ENCODE measurements at regions not wholly inside any gene's neighbourhood (a gene's known extent, or its start where the extent isn't known, plus 50 kb on each side); places are given as distances from the start of the nearest gene placed in this dataset.
"Not testable (repeated sequence)": the region's sequence is repeated elsewhere in the genome, so short reads cannot be mapped to it uniquely, and the experiment has no call there.

DNA sequence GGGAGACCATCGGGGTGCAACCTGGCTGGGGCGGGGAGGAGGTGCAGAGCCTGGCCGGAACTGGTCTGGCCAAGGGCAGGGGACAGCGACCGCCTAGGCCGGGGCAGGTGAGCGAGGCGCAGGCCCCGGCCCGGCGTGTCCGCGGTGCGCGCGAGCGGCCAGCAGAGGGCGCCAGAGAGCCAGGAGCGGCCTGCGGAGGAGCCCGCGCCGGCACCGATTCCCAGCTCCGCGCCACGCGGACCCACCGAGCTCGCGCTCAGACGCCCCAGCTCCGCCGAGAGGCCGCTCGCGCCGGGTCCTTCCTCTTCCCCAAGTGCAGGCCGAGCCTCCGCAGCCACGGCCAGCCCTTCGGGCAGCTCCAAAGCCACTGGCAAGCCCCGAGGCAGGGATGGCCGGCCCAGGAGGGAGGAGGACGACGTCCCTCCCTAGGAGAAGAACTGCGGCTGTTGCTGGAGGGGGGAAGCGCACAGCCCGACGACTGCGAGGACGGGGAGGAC, 128.9 kb upstream of the HMX1 start:
- H3K4me3 Mint-ChIP-seq: not testable (repeated sequence)

DNA sequence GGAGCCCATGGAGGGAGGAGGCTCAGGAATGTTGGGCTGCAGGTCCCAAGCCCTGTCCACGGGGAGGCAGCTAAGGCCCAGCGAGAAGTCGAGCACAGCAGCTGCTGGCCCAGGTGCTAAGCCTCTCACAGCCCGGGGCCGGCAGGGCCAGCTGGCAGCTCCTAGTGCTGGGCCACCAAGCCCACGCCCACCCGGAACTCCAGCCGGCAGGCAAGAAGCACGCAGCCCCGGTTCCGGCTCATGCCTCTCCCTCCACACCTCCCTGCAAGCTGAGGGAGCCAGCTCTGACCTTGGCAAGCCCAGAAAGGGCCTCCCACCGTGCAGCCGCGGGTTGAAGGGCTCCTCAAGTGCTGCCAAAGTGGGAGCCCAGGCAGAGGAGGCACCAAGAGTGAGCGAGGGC, 121.3 kb upstream of the HMX1 start:
- H3K4me3 Mint-ChIP-seq; H3K27me3 Mint-ChIP-seq (ENCODE audit: low read depth); ATAC-seq; H3K4me1 Mint-ChIP-seq (ENCODE audit: low read depth); H3K9me3 Mint-ChIP-seq; DNase-seq; H3K36me3 Mint-ChIP-seq (ENCODE audit: insufficient read depth): not testable (repeated sequence)

More for the DNA sequence above, 128.9 kb upstream of the HMX1 start:
- peak; percentile 41 to 53 for ATAC-seq
- not testable (repeated sequence) for H3K36me3 Mint-ChIP-seq (ENCODE audit: insufficient read depth); H3K4me1 Mint-ChIP-seq (ENCODE audit: low read depth); H3K9me3 Mint-ChIP-seq
- peak; percentile 42 for DNase-seq
- H3K27me3 Mint-ChIP-seq (ENCODE audit: low read depth): peaks cover 26% of the 10 kb centered on the region

DNA sequence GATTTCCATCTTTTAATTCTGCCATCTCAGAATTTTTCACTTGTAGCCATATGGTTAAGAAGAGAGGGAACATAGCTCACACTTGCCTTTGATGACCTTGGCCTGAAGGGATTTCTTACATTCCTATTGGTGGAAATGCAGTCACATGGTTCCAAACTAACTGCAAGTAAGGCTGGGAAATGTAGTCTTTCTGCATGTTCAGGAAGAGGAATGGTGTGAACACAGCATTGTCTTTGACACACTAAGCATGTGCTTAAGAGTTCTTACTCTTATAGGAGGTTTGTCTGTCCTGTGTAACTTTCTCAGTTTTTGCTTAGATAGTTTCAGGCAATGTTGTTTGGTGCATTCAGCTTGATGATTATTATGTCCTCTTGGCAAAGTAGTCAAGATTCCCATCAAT, 119.8 kb upstream of the HMX1 start:
- not testable (repeated sequence) for H3K9me3 Mint-ChIP-seq; H3K4me3 Mint-ChIP-seq; ATAC-seq; H3K27me3 Mint-ChIP-seq (ENCODE audit: low read depth); DNase-seq; H3K36me3 Mint-ChIP-seq (ENCODE audit: insufficient read depth); H3K4me1 Mint-ChIP-seq (ENCODE audit: low read depth)

DNA sequence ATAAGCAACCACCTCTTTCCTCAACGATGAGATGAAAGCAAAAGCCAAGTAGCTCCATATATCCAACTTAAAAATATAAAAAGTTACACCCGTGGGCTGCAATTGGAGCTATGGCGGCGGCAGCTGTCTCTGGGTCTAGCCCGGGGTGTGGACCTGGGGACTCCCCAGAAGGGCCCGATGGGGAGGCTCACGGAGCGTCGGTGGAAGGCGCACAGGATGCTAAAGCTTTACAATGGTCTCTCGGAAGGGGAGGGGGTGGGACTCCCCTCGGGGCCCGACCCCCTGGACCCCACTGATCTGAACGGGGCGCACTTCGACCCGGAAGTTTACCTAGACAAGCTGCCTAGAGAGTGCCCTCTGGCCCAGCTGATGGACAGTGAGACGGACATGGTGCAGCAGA, 118.7 kb upstream of the HMX1 start:
- not testable (repeated sequence) for DNase-seq; ATAC-seq; H3K4me3 Mint-ChIP-seq; H3K27me3 Mint-ChIP-seq (ENCODE audit: low read depth); H3K36me3 Mint-ChIP-seq (ENCODE audit: insufficient read depth); H3K4me1 Mint-ChIP-seq (ENCODE audit: low read depth)
- H3K9me3 Mint-ChIP-seq: peaks cover 10% of the 10 kb centered on the region

DNA sequence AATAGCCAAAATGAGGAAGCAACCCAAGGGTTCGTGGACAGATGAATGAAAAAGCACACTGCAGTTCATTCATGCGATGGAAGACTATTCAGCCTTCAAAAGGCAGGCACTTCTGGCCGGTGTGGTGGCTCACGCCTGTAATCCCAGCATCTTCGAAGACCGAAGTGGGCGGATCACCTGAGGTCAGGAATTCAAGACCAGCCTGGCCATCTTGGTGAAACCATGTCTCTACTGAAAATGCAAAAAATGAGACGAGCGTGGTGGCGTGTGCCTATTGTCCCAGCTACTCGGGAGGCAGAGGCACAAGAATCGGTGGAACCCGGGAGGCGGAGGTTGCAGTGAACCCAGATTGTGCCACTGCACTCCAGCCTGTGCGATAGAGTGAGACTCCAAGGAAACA, 114.1 kb upstream of the HMX1 start:
- ATAC-seq; H3K4me3 Mint-ChIP-seq; H3K9me3 Mint-ChIP-seq; DNase-seq; H3K4me1 Mint-ChIP-seq (ENCODE audit: low read depth); H3K27me3 Mint-ChIP-seq (ENCODE audit: low read depth); H3K36me3 Mint-ChIP-seq (ENCODE audit: insufficient read depth): not testable (repeated sequence)

DNA sequence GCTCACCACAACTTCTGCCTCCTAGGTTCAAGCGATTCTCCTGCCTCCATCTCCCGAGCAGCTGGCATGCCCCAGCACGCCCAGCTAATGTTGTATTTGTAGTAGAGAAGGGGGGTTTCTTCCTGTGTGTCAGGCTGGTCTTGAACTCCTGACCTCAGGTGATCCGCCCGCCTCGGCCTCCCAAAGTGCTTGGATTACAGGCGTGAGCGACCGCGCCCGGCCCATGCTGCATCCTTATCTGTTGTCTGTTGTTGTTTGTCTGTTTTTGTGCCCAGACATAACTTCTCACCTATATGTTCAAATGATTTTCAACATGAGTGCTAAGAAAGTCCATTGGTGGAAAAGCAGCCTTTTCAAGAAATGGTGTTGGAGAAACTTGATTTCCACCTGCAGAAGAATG, 113.0 kb upstream of the HMX1 start:
- H3K36me3 Mint-ChIP-seq (ENCODE audit: insufficient read depth); H3K4me1 Mint-ChIP-seq (ENCODE audit: low read depth); H3K9me3 Mint-ChIP-seq; ATAC-seq; H3K27me3 Mint-ChIP-seq (ENCODE audit: low read depth); DNase-seq; H3K4me3 Mint-ChIP-seq: not testable (repeated sequence)

DNA sequence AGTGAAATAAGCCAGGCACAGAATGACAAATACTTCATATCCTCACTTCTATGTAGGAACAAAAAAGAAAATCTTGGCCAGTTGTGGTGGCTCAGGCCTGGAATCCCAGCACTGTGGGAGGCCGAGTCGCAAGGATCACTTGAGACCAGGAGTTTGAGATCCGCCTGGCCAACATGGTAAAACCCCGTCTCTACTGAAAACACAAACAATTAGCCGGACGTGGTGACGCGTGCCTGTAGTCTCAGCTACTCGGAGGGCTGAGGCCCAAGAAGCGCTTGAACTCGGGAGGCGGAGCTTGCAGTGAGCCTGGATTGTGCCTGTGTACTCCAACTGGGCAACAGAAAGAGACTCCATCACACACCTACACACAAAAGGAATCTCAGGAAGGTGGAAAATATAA, 112.3 kb upstream of the HMX1 start:
- not testable (repeated sequence) for H3K4me1 Mint-ChIP-seq (ENCODE audit: low read depth); ATAC-seq; DNase-seq; H3K27me3 Mint-ChIP-seq (ENCODE audit: low read depth); H3K36me3 Mint-ChIP-seq (ENCODE audit: insufficient read depth); H3K4me3 Mint-ChIP-seq; H3K9me3 Mint-ChIP-seq

DNA sequence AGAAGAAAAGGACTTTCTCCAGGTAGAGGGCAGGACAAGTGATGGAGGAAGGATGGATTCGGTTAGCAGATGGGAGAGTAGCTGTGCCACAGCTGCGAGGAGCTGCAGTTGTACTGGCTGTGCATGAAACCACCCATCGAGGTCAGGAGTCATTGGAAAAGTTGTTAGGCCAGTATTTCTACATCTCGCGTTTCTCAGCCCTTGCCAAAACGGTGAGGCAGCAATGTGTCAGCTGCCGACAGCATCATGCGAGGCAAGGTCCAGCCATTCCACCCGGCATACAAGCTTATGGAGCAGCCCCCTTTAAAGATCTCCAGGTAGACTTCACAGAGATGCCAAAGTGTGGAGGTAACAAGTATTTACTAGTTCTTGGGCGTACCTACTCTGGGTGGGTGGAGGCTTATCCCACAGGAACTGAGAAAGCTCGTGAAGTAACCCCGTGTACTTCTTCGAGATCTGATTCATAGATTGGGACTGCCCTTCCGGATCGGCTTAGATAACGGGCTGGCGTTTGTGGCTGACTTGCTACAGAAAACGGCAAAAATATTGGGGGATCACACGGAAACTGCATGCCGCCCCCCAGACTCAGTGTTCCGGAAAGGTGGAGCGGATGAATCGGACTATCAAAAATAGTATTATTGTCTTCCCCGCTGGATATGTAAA, 105.0 kb upstream of the HMX1 start:
- DNase-seq; H3K9me3 Mint-ChIP-seq; ATAC-seq; H3K36me3 Mint-ChIP-seq (ENCODE audit: insufficient read depth); H3K27me3 Mint-ChIP-seq (ENCODE audit: low read depth); H3K4me3 Mint-ChIP-seq; H3K4me1 Mint-ChIP-seq (ENCODE audit: low read depth): not testable (repeated sequence)

DNA sequence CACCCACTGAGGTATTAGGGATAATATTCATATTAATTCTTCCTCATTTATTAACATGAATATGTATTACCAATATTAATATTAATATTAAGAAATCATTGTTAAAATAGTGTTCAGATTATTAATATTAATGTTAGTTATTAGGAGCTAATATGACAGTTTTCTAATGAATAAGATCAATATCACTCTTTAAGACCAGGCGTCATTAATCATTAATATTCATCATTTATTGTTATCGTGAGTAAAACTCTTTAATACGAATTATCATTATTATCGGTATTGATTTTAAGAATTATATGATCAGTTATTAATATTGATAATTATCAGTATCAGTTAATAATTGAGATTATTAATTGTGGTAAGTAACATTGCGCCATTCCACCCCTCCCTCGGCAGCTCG, 101.0 kb upstream of the HMX1 start:
- H3K9me3 Mint-ChIP-seq: not testable (repeated sequence)

DNA sequence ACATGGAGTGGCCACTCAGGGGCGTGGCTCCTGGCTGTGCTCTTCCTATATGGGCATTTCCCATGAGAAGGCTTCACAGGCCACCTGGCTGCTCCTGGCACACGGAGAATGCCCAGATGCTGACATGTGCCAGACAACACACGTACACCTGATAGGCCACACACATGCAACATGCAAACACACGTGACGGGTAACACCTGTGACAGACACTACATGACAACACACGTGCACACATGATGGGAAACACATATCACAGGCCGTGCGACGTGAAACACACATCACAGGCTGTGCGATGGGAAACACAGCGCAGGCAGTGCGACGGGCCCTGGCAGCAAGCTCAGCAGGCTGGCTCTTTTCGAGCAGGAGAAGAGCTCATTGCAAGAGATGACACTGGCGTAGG, 94.3 kb upstream of the HMX1 start:
- not testable (repeated sequence) for DNase-seq; ATAC-seq; H3K4me3 Mint-ChIP-seq; H3K36me3 Mint-ChIP-seq (ENCODE audit: insufficient read depth); H3K9me3 Mint-ChIP-seq; H3K4me1 Mint-ChIP-seq (ENCODE audit: low read depth)
- H3K27me3 Mint-ChIP-seq (ENCODE audit: low read depth): peaks cover 23% of the 10 kb centered on the region

More for the DNA sequence above, 101.0 kb upstream of the HMX1 start:
- H3K36me3 Mint-ChIP-seq (ENCODE audit: insufficient read depth); H3K4me3 Mint-ChIP-seq; H3K4me1 Mint-ChIP-seq (ENCODE audit: low read depth); ATAC-seq; DNase-seq; H3K27me3 Mint-ChIP-seq (ENCODE audit: low read depth): not testable (repeated sequence)

DNA sequence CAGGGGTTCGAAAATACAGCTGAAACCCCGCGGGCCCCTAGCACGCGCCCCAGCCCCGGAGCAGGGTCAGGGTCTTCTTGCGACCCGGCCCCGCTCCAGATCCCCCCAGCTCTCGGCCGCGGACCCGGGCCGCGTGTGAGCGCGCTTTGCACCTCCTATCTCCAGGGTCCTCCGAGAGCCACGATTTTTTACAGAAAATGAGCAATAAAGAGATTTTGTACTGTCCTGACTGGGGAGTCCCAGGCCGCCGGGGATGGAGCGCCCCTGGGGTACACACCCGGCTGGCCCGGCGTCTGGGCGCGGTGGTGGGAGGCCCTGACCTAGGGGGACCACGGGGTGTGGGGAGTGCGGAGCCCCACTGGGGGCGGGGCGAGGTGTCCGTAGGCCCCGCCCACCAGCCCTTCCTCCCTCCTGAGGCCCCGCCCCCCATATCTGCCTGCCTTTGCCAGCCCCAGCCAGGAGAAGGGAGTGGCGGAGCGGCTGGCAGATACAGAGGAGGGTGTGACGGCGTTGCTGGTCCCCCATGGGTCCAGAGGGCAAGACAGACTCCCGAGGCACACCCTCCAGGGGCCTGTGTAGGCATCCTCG, 92.7 kb upstream of the HMX1 start:
- not testable (repeated sequence) for H3K36me3 Mint-ChIP-seq (ENCODE audit: insufficient read depth); ATAC-seq; DNase-seq; H3K9me3 Mint-ChIP-seq; H3K4me3 Mint-ChIP-seq; H3K4me1 Mint-ChIP-seq (ENCODE audit: low read depth)
- H3K27me3 Mint-ChIP-seq (ENCODE audit: low read depth): peaks cover 30% of the 10 kb centered on the region

DNA sequence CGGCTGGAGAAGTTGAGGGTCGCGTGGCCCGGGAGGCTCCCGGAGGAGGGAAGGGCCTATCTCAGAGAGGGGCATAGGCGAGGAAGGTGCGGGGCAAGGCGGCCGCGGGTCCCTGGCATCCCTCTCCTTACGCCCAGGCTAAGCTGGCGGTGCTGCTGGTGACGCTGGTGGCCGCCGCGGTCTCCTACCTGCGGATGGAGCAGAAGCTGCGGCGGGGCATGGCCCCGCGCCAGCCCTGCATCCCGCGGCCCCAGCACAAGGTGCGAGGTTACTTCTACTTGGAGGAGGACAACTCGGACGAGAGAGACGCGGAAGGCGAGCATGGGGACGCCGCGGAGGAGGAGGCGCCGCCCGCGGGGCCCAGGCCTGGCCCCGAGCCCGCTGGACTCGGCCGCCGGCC, 91.9 kb upstream of the HMX1 start:
- not testable (repeated sequence) for H3K9me3 Mint-ChIP-seq; H3K4me3 Mint-ChIP-seq; H3K4me1 Mint-ChIP-seq (ENCODE audit: low read depth); DNase-seq; ATAC-seq; H3K36me3 Mint-ChIP-seq (ENCODE audit: insufficient read depth)
- peaks cover 33% of the 10 kb centered on the region for H3K27me3 Mint-ChIP-seq (ENCODE audit: low read depth)

DNA sequence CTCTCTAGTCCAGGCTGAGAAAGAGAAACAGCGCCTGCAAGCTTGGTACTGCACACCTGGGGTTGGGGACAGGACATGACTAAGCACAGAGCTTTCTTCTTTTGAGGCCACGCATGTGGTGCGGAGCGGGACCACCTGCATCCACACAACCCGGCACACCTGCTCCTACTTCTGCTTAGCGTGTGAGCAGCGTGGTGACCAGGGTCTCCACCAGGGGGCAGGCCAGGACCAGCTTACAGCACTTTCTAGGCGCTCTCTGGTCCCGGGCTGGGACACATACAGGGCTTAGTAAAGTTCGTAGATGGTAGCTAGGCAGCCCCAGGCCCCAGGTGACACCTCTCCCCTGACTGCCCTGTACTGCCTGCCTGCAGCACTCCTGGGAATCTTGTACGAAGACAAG, 89.7 kb upstream of the HMX1 start:
- peaks cover 35% of the 10 kb centered on the region for H3K27me3 Mint-ChIP-seq (ENCODE audit: low read depth)
- not testable (repeated sequence) for H3K4me3 Mint-ChIP-seq; H3K9me3 Mint-ChIP-seq; DNase-seq; H3K36me3 Mint-ChIP-seq (ENCODE audit: insufficient read depth); H3K4me1 Mint-ChIP-seq (ENCODE audit: low read depth); ATAC-seq

DNA sequence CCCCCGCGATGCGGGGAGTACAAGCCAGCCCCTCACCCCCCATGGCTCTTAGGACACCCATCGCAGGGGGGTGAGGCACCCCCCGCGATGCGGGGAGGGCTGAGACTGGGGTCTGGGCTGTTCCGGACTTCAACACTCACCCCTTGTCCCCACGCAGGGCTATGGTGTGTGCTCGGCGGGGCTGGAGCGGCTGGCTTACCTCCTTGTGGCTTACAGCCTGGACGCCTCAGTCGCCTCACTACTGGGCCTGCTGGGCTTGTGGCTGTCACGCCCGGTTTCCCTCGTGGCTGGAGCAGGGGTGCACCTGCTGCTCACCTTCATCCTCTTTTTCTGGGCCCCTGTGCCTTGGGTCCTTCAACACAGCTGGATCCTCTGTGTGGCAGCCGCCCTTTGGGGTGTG, 87.8 kb upstream of the HMX1 start:
- not testable (repeated sequence) for H3K4me3 Mint-ChIP-seq; H3K36me3 Mint-ChIP-seq (ENCODE audit: insufficient read depth)
- peaks cover 30% of the 10 kb centered on the region for H3K27me3 Mint-ChIP-seq (ENCODE audit: low read depth)

DNA sequence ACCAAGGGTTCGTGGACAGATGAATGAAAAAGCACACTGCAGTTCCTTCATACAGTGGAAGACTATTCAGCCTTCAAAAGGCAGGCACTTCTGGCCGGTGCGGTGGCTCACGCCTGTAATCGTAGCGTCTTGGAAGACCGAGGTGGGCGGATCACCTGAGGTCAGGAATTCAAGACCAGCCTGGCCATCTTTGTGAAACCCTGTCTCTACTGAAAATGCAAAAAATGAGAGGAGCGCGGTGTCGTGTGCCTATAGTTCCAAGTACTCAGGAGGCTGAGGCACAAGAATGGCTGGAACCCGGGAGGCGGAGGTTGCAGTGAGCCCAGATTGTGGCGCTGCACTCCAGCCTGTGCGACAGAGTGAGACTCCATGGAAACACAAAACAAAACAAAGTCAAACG, 82.4 kb upstream of the HMX1 start:
- not testable (repeated sequence) for DNase-seq; H3K9me3 Mint-ChIP-seq; H3K27me3 Mint-ChIP-seq (ENCODE audit: low read depth); H3K4me1 Mint-ChIP-seq (ENCODE audit: low read depth); H3K36me3 Mint-ChIP-seq (ENCODE audit: insufficient read depth); H3K4me3 Mint-ChIP-seq; ATAC-seq

More for the DNA sequence above, 87.8 kb upstream of the HMX1 start:
- not testable (repeated sequence) for H3K9me3 Mint-ChIP-seq; ATAC-seq; DNase-seq; H3K4me1 Mint-ChIP-seq (ENCODE audit: low read depth)

Measured in activated T-cell treated with anti-CD3 and anti-CD28 coated beads, Interleukin-2, amount 50 U/mL, for 4 hours (primary cell).